GM13976 (cell line): ENCODE measurements at regions not wholly inside any gene's neighbourhood (a gene's known extent, or its start where the extent isn't known, plus 50 kb on each side); places are given as distances from the start of the nearest gene placed in this dataset.
"Not testable (repeated sequence)": the region's sequence is repeated elsewhere in the genome, so short reads cannot be mapped to it uniquely, and the experiment has no call there.

ENCODE experiments used
- DNase-seq: peaks from one replicate; pipeline ENCODE4 v3.0.0; 2012; ENCODE audit warnings: low spot score
- in situ Hi-C: fragments of 300-500 bp; cut with MboI; formaldehyde crosslinking; loops from one replicate; pipeline ENCODE4 v1.12.0; 2022; ENCODE audit warnings: low sequenced_read_pairs, mixed read lengths, inconsistent platforms; ENCODE audit not compliant: unreplicated experiment

DNA sequence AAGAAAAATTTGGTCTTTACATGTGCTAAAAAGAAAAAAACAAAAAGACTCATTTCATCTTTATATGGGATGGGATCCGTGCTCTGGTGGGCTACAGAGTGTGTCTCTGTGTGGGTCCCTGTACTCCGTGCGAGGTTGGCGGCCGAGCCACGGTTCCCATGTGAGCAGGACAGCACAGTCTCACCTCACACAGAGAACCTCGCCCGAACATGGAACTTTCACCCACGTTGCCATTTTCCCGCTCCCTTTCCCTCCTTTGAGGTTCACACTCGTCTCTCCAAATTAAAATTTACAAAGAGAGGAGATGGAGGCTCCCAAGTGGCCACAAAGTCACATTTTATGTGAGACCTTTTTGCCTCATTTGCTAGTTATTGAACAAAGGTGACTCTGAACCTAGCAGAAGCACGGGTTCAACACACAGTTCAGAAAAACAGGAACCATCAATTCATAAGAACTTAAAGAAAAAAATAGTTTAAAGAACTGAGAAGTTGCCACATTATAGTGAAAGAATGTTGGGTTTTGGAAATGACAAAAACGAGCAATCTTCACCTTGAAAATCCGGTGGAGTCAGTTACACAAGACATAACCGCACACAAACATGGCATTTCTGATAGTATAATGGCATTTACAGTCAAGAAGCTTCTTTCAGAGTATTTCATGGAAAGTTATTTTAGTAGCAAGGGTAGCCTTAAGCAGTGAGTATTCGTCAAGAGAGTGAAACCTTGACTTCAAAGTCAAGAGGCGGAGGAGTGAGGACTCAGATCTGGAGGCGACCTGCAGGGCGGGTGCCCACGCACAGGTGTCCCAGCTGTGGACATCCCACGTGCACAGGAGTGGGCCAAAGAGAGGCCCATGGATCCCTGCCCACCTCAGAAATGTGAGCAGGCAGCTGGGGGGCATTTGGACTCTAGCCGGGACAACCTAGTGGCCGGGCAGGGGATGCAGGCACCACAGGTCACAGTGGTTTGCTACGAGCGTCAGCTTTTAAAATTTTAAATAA is 277.2 kb upstream of the PLGLB2 start:
- DNase-seq, result peak; percentile 24
- in situ Hi-C loops, result not testable (repeated sequence)

DNA sequence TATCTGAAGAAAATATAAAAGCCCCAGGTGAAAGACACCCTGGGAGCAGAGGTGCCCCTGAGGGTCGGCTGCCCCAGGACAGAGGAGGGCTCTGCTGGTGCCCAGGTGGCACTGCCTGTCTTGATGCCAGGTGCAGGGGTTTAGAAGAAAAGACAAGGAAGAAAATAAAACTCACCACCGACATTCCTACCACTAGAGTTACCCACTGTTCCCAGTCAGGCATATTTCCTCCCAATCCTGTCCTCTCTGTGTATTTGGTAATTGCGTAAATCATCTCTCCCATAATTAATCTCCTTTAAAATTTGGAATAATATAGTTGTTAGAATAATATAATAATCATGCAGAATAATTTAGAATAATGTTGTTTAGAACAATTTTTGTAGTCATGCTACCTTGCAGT is 276.4 kb upstream of the PLGLB2 start:
- in situ Hi-C loops, DNase-seq: not testable (repeated sequence)

DNA sequence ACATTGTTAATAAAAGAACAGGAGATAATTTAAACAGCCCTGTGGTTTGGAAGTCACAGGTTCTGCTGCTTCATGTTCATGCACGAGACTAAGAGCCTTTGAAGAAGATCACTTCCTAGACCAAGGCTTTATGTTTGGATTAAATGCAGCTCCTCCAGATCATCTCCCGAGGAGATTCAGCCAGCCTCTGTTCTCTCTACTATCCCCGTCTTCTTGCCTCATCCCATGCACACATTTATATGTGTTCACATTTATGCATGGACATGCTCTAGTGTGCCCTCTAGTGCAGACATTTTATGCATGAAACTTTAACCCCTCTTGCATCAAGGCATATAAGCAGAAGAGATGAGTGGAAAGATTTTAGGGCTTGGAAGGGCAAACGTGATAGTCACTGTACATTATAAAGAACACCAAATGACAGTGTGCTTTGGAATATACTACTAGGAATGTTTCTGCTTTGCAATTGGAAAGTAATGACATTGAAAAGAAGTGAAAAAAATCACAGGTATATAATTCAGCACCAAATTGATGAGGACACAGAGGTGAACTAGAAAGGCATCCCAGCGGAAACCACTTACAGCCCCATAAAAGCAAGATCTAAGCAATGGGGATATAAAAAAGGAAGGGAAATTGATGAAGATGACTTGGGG is 271.5 kb upstream of the PLGLB2 start:
- in situ Hi-C loops, result not testable (repeated sequence)

DNA sequence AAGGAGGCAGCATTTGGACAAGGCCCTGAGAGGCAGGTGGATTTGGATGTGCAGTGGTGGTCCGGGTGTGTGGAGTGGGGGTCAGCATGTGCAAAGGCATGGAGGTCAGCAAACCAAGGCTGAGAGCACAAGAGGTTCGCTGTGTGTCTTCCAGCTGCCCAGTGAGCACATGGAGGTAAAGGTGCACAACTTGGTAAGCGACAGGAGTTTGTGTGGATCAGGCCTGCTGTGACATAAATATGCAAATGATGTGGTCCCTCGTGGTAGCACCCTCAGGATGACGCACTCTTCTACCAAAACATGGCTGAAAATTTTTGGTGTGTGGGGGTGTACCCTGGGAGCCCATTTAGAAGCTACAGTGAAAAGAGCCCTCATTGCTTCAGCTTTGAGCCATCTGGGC is 271.0 kb upstream of the PLGLB2 start:
- in situ Hi-C loops, DNase-seq: not testable (repeated sequence)

More for the DNA sequence above, 271.5 kb upstream of the PLGLB2 start:
- not testable (repeated sequence) for DNase-seq

GRCh38 chr2:87477669-87478428 is 270.0 kb upstream of the PLGLB2 start:
- DNase-seq, in situ Hi-C loops: not testable (repeated sequence)

DNA sequence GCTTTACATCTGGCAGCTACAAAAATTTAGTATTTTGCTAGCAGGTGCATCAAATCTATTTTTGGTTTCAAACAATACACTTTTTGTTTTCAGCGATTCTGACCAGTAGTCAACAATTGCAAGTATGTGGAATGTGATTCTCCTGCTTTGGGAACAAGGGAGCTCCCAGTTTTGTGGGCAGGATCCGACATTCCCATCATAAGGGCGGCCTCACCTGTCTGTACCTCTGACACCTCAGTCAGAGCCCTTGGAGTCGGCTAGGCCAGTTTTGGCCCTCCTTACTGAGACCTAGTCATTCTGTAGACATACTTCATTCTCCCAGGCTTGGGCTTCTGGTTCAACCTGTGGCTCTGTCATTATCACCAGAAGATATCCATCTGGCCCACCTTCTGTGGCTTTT is 269.0 kb upstream of the PLGLB2 start:
- in situ Hi-C loops, DNase-seq: not testable (repeated sequence)

DNA sequence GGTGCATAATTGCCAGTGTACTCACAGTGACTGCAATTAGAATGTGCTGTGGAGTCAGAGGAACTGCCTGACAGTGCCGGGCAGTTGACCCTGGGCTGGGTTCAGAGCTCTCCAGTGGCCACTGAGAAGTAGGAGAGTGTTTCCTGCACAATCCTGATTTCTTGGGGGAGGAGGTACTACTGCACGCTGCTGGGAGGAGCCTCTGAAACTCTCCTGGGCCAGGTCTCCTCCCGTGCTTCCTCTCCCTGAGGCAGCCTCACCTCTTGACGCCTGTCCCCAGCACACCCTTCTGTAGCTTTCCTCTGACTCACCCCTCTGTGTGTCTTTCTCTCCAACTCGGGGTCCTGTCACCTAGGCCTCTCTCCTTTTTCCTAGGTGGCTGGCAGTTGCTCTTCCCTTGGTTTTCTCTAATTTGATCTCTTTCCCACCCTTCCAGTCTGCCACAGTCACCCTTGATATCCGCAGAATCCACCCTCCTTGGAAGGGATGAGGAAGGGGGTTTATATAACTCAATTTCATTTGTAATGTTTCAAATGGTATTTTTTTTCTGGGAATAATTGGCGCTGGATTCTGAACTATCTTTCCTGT is 264.7 kb upstream of the PLGLB2 start:
- in situ Hi-C loops, DNase-seq: not testable (repeated sequence)

DNA sequence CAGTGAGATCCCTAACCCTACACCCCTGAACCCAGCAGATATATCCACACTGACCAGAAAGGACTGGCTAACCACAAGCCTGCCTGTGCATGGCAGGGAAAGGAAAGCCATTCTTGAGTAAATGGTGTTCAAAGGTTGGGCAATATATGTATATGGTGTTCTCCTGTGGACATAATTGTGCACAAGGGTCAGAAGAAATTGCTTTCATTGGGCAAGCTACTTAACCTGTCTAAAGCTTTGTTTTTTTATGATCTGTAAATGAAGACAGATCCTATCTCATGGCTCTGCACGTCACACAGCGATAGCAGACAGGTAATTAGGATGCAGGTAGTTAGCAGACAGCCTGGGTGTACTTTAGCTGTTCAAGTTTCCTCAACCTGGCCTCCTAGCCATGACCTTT is 263.5 kb upstream of the PLGLB2 start:
- DNase-seq, result not testable (repeated sequence)

DNA sequence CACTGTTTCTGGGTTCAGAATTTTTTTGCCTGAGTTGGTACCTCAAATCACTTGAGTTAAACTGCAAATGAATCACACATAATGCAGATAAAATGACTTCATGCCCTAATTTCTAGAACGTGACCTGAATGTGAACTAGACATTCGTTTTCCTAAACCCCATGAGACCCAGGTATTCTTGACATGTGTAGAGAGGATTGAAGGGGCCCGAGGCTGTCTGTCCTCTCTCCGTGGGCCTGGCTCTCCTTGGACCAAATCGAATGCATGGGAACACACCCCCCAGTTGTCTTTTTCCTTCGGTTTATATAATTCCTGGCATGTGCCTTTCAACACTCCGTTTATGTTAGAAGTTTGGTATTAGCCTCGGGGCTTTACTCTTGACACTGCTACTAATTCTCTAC is 262.4 kb upstream of the PLGLB2 start:
- in situ Hi-C loops, DNase-seq: not testable (repeated sequence)

More for the DNA sequence above, 263.5 kb upstream of the PLGLB2 start:
- in situ Hi-C loops, result not testable (repeated sequence)

DNA sequence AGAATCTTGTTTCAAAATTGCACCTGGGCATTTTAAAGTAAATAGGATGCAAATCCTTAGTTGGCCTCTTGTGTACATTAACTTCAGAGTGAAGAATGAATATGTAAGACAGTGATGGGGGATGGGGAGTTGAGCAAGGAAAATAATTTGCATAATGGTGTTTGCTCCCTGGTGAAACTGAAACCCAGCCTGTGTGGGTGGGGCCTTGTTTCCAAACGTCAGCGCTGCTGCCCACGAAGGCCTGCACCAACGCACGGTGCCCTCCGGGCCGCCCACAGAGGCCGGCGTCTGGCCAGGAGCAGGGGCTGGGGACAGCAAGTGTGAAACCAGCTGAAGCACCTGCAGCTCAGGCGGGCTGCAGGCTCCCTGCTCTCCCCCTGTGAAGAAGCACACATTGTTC is 262.0 kb upstream of the PLGLB2 start:
- in situ Hi-C loops, DNase-seq: not testable (repeated sequence)

GRCh38 chr2:87486413-87486812 is 261.5 kb upstream of the PLGLB2 start:
- in situ Hi-C loops, DNase-seq: not testable (repeated sequence)

GRCh38 chr2:87488021-87488420 is 259.9 kb upstream of the PLGLB2 start:
- DNase-seq, in situ Hi-C loops: not testable (repeated sequence)

GRCh38 chr2:87488991-87489390 is 258.9 kb upstream of the PLGLB2 start:
- DNase-seq, in situ Hi-C loops: not testable (repeated sequence)

- in situ Hi-C loops, DNase-seq: not testable (repeated sequence)
Measured at GRCh38 chr2:87494846-87495245, 253.0 kb upstream of the PLGLB2 start.

- in situ Hi-C loops, DNase-seq: not testable (repeated sequence)
Measured at GRCh38 chr2:87495455-87495854, 252.4 kb upstream of the PLGLB2 start.

- in situ Hi-C loops, result not testable (repeated sequence)
Measured at GRCh38 chr2:87496036-87497006, 251.6 kb upstream of the PLGLB2 start.

GRCh38 chr2:87497135-87497534 is 250.8 kb upstream of the PLGLB2 start:
- DNase-seq, in situ Hi-C loops: not testable (repeated sequence)

More at GRCh38 chr2:87496036-87497006, 251.6 kb upstream of the PLGLB2 start:
- not testable (repeated sequence) for DNase-seq
